ENCODE measurements at regions not wholly inside any gene's neighbourhood (a gene's known extent, or its start where the extent isn't known, plus 50 kb on each side); places are given as distances from the start of the nearest gene placed in this dataset.
"Not testable (repeated sequence)": the region's sequence is repeated elsewhere in the genome, so short reads cannot be mapped to it uniquely, and the experiment has no call there.

- DNase-seq (ENCODE audit: extremely low read depth in 1 of 11, low read depth in 9 of 11, low spot score in 4 of 11): not testable (repeated sequence)
Measured at GRCh38 chr19:28689464-28689863, 523.5 kb downstream of the UQCRFS1 start.

DNA sequence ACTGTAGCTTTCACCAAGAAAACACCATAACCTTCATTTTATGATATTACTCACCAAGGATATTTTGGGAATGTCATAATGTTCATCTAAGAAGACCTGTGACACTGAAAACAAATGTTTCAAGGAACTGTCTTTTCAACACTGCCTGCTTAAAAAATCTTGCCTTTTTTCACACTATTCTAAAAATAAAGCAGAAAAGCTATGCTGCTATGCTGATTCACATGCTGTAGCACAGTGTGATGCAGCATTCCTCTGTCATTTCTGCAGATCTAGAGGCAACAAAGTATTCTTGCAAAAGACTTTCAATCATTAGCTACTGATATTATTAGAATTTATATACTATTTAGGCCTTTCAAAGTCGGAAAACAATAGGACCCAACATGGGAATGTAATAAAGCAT is 525.7 kb downstream of the UQCRFS1 start:
- DNase-seq (ENCODE audit: extremely low read depth in 1 of 11, low read depth in 9 of 11, low spot score in 4 of 11): no peak

DNA sequence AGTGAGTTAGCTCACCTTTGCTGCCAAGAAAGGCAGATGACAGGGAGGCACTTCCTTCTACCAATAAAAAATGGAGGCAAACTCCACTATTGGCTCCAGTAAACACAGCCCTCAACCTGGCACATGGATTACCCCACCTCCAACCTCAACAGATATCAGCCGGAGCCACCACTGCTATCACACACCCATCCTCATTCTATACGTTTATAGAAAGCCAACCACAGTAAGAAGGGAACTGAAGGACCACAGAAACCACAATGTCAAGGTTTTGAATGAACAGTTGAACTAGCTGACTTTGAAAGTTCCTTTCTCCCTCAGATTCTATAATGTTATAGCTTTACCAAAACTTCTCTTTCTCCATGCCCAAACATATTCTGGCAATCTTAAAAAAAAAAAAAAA is 526.2 kb downstream of the UQCRFS1 start:
- DNase-seq (ENCODE audit: extremely low read depth in 1 of 11, low read depth in 9 of 11, low spot score in 4 of 11): no peak

GRCh38 chr19:28685802-28686201 is 527.1 kb downstream of the UQCRFS1 start:
- no peak for DNase-seq (ENCODE audit: extremely low read depth in 1 of 11, low read depth in 9 of 11, low spot score in 4 of 11)

DNA sequence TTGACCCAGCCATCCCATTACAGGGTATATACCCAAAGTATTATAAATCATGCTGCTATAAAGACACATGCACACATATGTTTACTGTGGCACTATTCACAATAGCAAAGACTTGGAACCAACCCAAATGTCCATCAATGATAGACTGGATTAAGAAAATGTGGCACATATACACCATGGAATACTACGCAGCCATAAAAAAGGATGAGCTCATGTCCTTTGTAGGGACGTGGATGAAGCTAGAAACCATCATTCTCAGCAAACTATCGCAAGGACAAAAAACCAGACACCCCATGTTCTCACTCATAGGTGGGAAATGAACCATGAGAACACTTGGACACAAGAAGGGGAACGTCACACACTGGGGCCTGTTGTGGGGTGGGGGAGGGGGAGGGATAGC is 527.9 kb downstream of the UQCRFS1 start:
- not testable (repeated sequence) for DNase-seq (ENCODE audit: extremely low read depth in 1 of 11, low read depth in 9 of 11, low spot score in 4 of 11)

GRCh38 chr19:28680111-28680510 is 532.8 kb downstream of the UQCRFS1 start:
- DNase-seq (ENCODE audit: extremely low read depth in 1 of 11, low read depth in 9 of 11, low spot score in 4 of 11): no peak

- DNase-seq (ENCODE audit: extremely low read depth in 1 of 11, low read depth in 9 of 11, low spot score in 4 of 11): no peak
Measured at GRCh38 chr19:28670836-28671235, 542.1 kb downstream of the UQCRFS1 start.

DNA sequence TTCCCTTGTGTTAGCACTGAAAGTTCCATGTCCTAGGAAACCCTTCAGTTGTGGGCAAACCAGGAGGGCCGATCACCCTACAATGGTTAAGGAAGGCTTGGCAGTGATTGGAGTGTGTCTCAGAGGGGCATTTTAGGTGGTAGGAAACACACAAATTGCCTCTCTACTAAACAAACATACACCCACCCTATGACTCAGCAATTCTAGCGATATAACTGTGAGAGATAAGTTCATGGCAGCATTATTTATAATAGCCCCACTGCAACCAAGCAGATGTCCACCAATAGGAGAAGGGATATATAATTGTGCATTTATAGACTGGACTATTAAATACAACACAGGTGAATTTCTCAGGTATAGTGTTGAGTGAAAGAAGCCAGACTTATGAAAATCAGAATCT is 543.1 kb downstream of the UQCRFS1 start:
- no peak for DNase-seq (ENCODE audit: extremely low read depth in 1 of 11, low read depth in 9 of 11, low spot score in 4 of 11)

DNA sequence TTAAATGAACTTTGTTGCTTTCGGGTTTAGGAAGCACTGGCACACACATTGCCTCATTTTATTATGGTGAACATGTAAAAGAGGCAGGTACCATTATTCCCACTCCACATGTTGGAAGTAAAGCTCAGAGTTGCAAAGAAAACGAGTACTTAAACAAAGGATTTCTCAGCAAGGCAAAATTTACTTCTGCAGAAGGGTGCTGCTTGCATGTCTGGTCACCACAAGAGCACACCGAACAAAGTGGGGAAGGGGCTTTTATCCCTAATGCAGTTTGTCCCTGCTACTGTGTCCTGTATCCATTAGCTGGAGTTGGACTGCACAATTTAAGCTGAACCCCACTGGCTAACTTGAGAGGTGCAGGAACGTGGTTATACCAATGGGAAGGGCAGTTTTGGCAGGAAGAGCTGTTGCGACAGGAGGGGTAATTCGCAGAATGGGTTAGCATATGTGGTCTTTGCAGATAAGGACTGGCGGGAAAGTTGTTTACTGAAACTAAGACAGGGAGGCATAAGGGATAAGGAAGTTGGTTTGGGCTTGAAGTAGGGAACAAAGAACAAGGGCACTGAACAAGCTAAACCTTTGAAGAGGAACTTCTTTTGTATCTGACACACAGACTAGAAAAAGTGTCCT is 545.5 kb downstream of the UQCRFS1 start:
- DNase-seq (ENCODE audit: extremely low read depth in 1 of 11, low read depth in 9 of 11, low spot score in 4 of 11): no peak

DNA sequence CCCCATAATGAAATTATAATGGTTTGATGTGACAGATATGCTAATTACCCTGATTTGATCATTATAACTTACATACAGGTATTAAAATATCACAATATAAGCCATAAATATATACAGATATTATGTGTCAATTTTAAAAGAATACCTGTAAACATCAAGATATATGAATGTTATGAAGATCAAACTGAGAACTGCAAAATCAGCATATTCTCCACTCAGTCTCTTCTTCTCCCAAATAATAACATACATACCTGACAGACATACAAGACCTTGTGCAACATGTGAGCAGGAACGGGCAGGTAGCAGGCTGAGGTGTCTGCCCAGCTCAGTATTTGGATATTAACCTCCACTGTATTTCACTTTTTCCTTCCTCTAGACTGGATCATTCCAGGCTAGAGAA is 547.2 kb downstream of the UQCRFS1 start:
- no peak for DNase-seq (ENCODE audit: extremely low read depth in 1 of 11, low read depth in 9 of 11, low spot score in 4 of 11)

DNA sequence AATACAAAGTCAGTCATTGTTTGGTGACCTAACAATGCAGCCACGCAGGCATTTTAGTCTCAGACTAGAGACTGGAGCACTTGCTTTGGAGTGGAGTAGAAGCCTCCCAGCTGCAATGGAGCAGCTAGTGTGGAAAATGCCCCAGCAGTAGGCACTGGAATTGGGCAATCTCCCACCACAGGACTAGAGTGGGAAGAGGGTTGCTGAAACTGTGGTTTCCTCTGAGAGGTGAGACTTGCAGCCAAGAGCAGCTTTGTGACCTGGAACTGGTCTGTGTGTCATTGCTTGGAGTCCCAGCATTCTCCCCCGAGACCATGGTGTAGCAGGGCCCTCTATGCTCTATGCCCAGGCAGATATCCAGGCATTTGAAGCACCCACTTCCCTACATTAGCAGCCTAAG is 556.3 kb downstream of the UQCRFS1 start:
- no peak for DNase-seq (ENCODE audit: extremely low read depth in 1 of 11, low read depth in 9 of 11, low spot score in 4 of 11)

DNA sequence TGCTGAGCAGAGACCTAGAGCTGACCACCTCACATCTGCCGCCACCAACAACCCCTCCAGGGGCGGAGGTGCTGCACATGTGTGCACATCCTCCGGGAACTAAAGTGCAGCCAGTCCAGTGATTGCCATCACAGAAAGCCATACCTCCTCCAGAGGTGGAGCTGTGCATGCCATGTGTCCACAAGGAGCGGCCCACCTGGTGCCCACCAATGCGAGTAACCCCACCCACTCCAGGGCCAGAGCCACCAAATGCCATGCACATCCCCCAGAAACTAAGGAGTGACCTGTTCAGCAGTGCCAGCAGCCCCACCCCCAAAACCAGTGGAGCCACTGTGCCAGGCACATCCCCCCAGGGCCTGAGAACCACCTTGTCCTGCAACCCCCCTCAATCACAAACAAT is 557.9 kb downstream of the UQCRFS1 start:
- DNase-seq (ENCODE audit: extremely low read depth in 1 of 11, low read depth in 9 of 11, low spot score in 4 of 11): no peak

- no peak for DNase-seq (ENCODE audit: extremely low read depth in 1 of 11, low read depth in 9 of 11, low spot score in 4 of 11)
Measured at GRCh38 chr19:28652765-28653164, 560.2 kb downstream of the UQCRFS1 start.

GRCh38 chr19:28646629-28647028 is 566.3 kb downstream of the UQCRFS1 start:
- no peak for DNase-seq (ENCODE audit: extremely low read depth in 1 of 11, low read depth in 9 of 11, low spot score in 4 of 11)

DNA sequence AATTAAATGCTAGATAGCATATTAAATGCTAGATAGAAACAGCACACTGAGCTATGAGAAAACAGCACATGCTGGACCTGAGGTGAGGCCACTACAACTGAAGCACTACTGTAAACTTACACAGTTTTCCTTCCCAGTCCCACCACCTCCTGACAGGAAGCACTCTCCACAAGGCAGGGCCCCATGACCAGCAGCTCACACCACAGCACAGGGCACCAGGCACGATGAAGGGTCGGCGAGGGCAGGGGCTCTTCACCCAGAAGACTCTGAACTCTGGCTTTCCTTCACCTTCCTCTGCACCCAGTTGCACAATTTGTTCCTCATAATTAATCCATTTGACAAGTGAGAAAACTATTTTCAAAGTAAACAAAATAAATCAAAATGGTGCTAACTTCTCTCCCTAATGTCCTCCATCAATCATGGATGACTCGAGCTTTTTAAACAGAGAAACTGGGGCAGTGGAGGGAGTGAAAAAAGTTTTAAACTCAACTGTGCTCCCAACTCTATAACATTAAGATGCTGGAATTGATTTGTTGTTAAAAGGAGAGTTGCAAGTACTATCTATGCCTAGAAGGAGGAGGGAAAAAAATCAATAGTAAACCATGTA is 568.7 kb downstream of the UQCRFS1 start:
- peak in 3 of 11 donors; percentile 1 to 15 (median 7) for DNase-seq (ENCODE audit: extremely low read depth in 1 of 11, low read depth in 9 of 11, low spot score in 4 of 11)

GRCh38 chr19:28642787-28643683 is 569.9 kb downstream of the UQCRFS1 start:
- DNase-seq (ENCODE audit: extremely low read depth in 1 of 11, low read depth in 9 of 11, low spot score in 4 of 11): no peak

DNA sequence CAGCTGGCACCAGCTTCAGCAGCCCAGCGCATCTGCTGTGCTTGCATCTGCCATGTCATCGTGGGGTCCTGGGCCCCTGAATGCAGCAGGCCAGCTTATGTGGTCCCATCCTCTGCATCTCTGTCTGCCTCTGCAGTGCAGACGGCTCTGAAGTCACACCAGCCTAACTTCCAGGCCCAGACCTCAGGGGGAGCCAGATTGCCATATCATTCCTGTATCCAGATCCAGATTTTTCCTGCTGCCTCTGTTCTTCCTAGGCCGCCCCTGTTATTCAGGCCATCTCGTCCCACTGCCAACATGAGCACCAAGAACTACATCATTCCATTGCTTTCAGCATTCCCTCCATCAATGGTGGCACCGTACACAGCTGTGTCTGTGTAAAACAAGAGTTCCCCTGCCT is 571.6 kb downstream of the UQCRFS1 start:
- no peak for DNase-seq (ENCODE audit: extremely low read depth in 1 of 11, low read depth in 9 of 11, low spot score in 4 of 11)

GRCh38 chr19:28640506-28640905 is 572.4 kb downstream of the UQCRFS1 start:
- DNase-seq (ENCODE audit: extremely low read depth in 1 of 11, low read depth in 9 of 11, low spot score in 4 of 11): no peak

GRCh38 chr19:28638445-28638844 is 574.5 kb downstream of the UQCRFS1 start:
- DNase-seq (ENCODE audit: extremely low read depth in 1 of 11, low read depth in 9 of 11, low spot score in 4 of 11): no peak

DNA sequence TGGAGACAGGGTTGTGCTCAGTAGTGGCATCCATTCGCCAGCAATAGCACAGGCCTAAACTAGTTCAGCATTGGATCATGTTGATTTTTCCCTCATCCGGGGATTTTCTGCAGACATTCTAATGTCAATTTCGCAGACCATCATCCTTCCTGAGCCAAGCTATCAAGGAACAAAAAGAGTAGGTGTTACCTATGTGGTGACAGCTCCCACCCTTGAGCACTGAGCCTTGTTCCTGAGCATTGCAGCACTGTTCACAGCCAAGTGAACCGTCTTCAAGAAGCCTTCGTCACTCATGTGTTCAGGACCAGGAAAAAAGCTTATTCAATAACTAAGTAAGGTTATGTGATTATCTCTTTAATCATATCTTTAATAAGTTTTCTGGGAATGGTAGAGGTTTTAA is 576.2 kb downstream of the UQCRFS1 start:
- no peak for DNase-seq (ENCODE audit: extremely low read depth in 1 of 11, low read depth in 9 of 11, low spot score in 4 of 11)
